Lower lobe of right lung (tissue), 2 donors: ENCODE measurements at regions not wholly inside any gene's neighbourhood (a gene's known extent, or its start where the extent isn't known, plus 50 kb on each side); places are given as distances from the start of the nearest gene placed in this dataset.

Source experiments
- ATAC-seq, 2 donors: fragments of 200-7000 bp; cut with Tn5 transposase; one replicate each; pipeline ENCODE4 v1.9.1; 2020 to 2022; ENCODE audit warnings: mild to moderate bottlenecking in 2 of 2, moderate library complexity in 2 of 2
- DNase-seq: peaks from one replicate; pipeline ENCODE4 v3.0.0-alpha.2; 2020
- H3K27ac ChIP-seq: fragments of 200-600 bp; one replicate; pipeline ENCODE4 v1.8.0; 2022
- H3K27me3 ChIP-seq: fragments of 200-600 bp; one replicate; pipeline ENCODE4 v1.8.0; 2022; ENCODE audit warnings: low read depth
- H3K36me3 ChIP-seq: fragments of 200-600 bp; one replicate; pipeline ENCODE4 v1.8.0; 2022; ENCODE audit warnings: mild to moderate bottlenecking
- H3K4me1 ChIP-seq: fragments of 200-600 bp; one replicate; pipeline ENCODE4 v1.8.0; 2022
- H3K4me3 ChIP-seq: fragments of 200-600 bp; one replicate; pipeline ENCODE4 v1.8.0; 2022; ENCODE audit warnings: mild to moderate bottlenecking
- H3K9me3 ChIP-seq: fragments of 200-600 bp; one replicate; pipeline ENCODE4 v1.8.0; 2022
- CTCF ChIP-seq: fragments of 200-600 bp; IDR thresholded peaks from one replicate; pipeline ENCODE4 v1.8.0; 2022; ENCODE audit warnings: antibody characterized with exemption, mild to moderate bottlenecking
- intact Hi-C: fragments of 100-400 bp; cut with DNase I; formaldehyde crosslinking; loops from one replicate; pipeline ENCODE4 v1.11.0; 2022
- donor health status: DM: no; HTN: yes; CAD: no; lungs with severe emphysema.

- intact Hi-C loops = no loop called here
- H3K9me3 ChIP-seq = no peaks in the 10 kb centered on the region
Observed at GRCh38 chr7:85480666-85481065, 293.8 kb upstream of the SEMA3D start.

GRCh38 chr7:85479918-85480643 is 293.2 kb upstream of the SEMA3D start:
- H3K36me3 ChIP-seq = no peaks in the 10 kb centered on the region
- intact Hi-C loops = no loop called here
- H3K27me3 ChIP-seq = no peaks in the 10 kb centered on the region
- DNase-seq (no peak), ATAC-seq (no peak)
- H3K9me3 ChIP-seq = no peaks in the 10 kb centered on the region
- no peak for TF ChIP-seq CTCF
- no peak overlapping the region for H3K27ac ChIP-seq
- no peak overlapping the region for H3K4me3 ChIP-seq
- no peaks in the 10 kb centered on the region for H3K4me1 ChIP-seq

More at GRCh38 chr7:85480666-85481065, 293.8 kb upstream of the SEMA3D start:
- H3K27ac ChIP-seq = no peak overlapping the region
- no peak for ATAC-seq
- no peaks in the 10 kb centered on the region for H3K27me3 ChIP-seq
- DNase-seq = no peak
- no peak overlapping the region for H3K4me3 ChIP-seq
- TF ChIP-seq CTCF = no peak
- H3K36me3 ChIP-seq = no peaks in the 10 kb centered on the region
- no peaks in the 10 kb centered on the region for H3K4me1 ChIP-seq

GRCh38 chr7:85478530-85478929 is 291.7 kb upstream of the SEMA3D start:
- ATAC-seq (no peak), DNase-seq (no peak)
- H3K27ac ChIP-seq = no peak overlapping the region
- H3K4me3 ChIP-seq = no peak overlapping the region
- no peak for TF ChIP-seq CTCF
- H3K36me3 ChIP-seq = no peaks in the 10 kb centered on the region
- H3K27me3 ChIP-seq = no peaks in the 10 kb centered on the region
- H3K9me3 ChIP-seq = no peaks in the 10 kb centered on the region
- intact Hi-C loops = no loop called here
- H3K4me1 ChIP-seq = no peaks in the 10 kb centered on the region

DNA sequence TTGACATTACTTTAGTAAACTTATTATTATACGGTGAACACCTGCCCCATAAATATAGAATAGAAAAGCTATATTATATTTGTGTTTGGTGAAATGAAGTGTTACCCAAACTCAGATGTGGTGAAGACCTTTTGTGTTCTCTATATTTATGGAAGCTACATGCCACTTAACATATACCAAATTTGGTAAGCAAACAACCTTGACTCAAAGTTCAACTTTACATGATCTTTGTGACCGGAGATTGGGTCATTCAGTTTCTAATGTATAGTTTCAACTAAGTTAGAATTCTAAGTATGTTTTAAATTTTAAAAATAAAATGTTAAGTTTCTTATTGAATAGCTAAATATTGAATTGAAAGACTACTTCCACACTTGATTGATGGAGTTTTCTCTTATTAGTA is 288.6 kb upstream of the SEMA3D start:
- DNase-seq (no peak), ATAC-seq (no peak)
- Histone ChIP-seq H3K4me3 (no peak overlapping the region), H3K27ac (no peak overlapping the region), H3K4me1 (no peaks in the 10 kb centered on the region), H3K36me3 (no peaks in the 10 kb centered on the region), H3K27me3 (no peaks in the 10 kb centered on the region), H3K9me3 (no peaks in the 10 kb centered on the region)
- TF ChIP-seq CTCF = no peak
- intact Hi-C loops = no loop called here

GRCh38 chr7:85475071-85475470 is 288.2 kb upstream of the SEMA3D start:
- Histone ChIP-seq H3K36me3 (no peaks in the 10 kb centered on the region), H3K27ac (no peak overlapping the region), H3K27me3 (no peaks in the 10 kb centered on the region), H3K4me3 (no peak overlapping the region), H3K9me3 (no peaks in the 10 kb centered on the region), H3K4me1 (no peaks in the 10 kb centered on the region)
- no peak for ATAC-seq
- no peak for TF ChIP-seq CTCF
- no peak for DNase-seq
- intact Hi-C loops = no loop called here
